ENCODE measurements at regions not wholly inside any gene's neighbourhood (a gene's known extent, or its start where the extent isn't known, plus 50 kb on each side); places are given as distances from the start of the nearest gene placed in this dataset.

- Histone ChIP-seq H3K9me3 (no peaks in the 10 kb centered on the region), H3K36me3 (no peaks in the 10 kb centered on the region), H3K4me1 (no peaks in the 10 kb centered on the region), H3K4me3 (no peak overlapping the region), H3K27ac (no peak overlapping the region), H3K27me3 (no peaks in the 10 kb centered on the region)
- TF ChIP-seq EP300 (IDR thresholded peaks at IDR 0.05; ENCODE audit: low read depth) (no peak), POLR2A (IDR thresholded peaks at IDR 0.05) (no peak), CTCF (IDR thresholded peaks at IDR 0.05) (no peak), POLR2AphosphoS5 (IDR thresholded peaks at IDR 0.05) (no peak)
- intact Hi-C loops (cut with DNase I; ENCODE audit: low total_unique reads) (no loop called here), in situ Hi-C loops (cut with MboI; ENCODE audit: low pct_ligation_motif_present in 1 of 4, low pct_unique_long_range_greater_than_20kb in 1 of 4, low sequenced_read_pairs in 3 of 4) (no loop called here)
- DNase-seq, result no peak
- WGBS, 2 donors (ENCODE audit: low coverage in 1 of 2), result 87 to 98% methylated on average over 6 of the region's 6 CpGs
Observed at GRCh38 chr2:15858466-15858865, 81.9 kb upstream of the MYCN start.

- H3K27ac ChIP-seq, result no peak overlapping the region
- no peaks in the 10 kb centered on the region for H3K27me3 ChIP-seq
- H3K4me1 ChIP-seq, result no peaks in the 10 kb centered on the region
- TF ChIP-seq EP300 (IDR thresholded peaks at IDR 0.05; ENCODE audit: low read depth) (no peak), POLR2A (IDR thresholded peaks at IDR 0.05) (no peak), POLR2AphosphoS5 (IDR thresholded peaks at IDR 0.05) (no peak), CTCF (IDR thresholded peaks at IDR 0.05) (no peak)
- intact Hi-C loops (cut with DNase I; ENCODE audit: low total_unique reads), result no loop called here
- in situ Hi-C loops (cut with MboI; ENCODE audit: low pct_ligation_motif_present in 1 of 4, low pct_unique_long_range_greater_than_20kb in 1 of 4, low sequenced_read_pairs in 3 of 4), result no loop called here
- H3K9me3 ChIP-seq, result no peaks in the 10 kb centered on the region
- no peaks in the 10 kb centered on the region for H3K36me3 ChIP-seq
- H3K4me3 ChIP-seq, result no peak overlapping the region
- DNase-seq, result no peak
Observed at GRCh38 chr2:15860051-15860663, 80.2 kb upstream of the MYCN start.

- H3K4me3 ChIP-seq, result no peak overlapping the region
- H3K9me3 ChIP-seq, result no peaks in the 10 kb centered on the region
- no peaks in the 10 kb centered on the region for H3K4me1 ChIP-seq
- intact Hi-C loops (cut with DNase I; ENCODE audit: low total_unique reads), result no loop called here
- no peaks in the 10 kb centered on the region for H3K27me3 ChIP-seq
- TF ChIP-seq CTCF (IDR thresholded peaks at IDR 0.05) (no peak), POLR2AphosphoS5 (IDR thresholded peaks at IDR 0.05) (no peak), POLR2A (IDR thresholded peaks at IDR 0.05) (no peak), EP300 (IDR thresholded peaks at IDR 0.05; ENCODE audit: low read depth) (no peak)
- WGBS, 2 donors (ENCODE audit: low coverage in 1 of 2), result 67 to 80% methylated on average over 1 of the region's 1 CpG
- no peak for DNase-seq
- no peaks in the 10 kb centered on the region for H3K36me3 ChIP-seq
- H3K27ac ChIP-seq, result no peak overlapping the region
- in situ Hi-C loops (cut with MboI; ENCODE audit: low pct_ligation_motif_present in 1 of 4, low pct_unique_long_range_greater_than_20kb in 1 of 4, low sequenced_read_pairs in 3 of 4), result no loop called here
Observed at GRCh38 chr2:15860760-15861159, 79.6 kb upstream of the MYCN start.

GRCh38 chr2:15861172-15861822, 79.1 kb upstream of the MYCN start:
- in situ Hi-C loops (cut with MboI; ENCODE audit: low pct_ligation_motif_present in 1 of 4, low pct_unique_long_range_greater_than_20kb in 1 of 4, low sequenced_read_pairs in 3 of 4), result no loop called here
- H3K27ac ChIP-seq, result no peak overlapping the region

More at GRCh38 chr2:15861172-15861822, 79.1 kb upstream of the MYCN start:
- intact Hi-C loops (cut with DNase I; ENCODE audit: low total_unique reads), result no loop called here
- no peaks in the 10 kb centered on the region for H3K27me3 ChIP-seq
- TF ChIP-seq CTCF (IDR thresholded peaks at IDR 0.05) (no peak), POLR2A (IDR thresholded peaks at IDR 0.05) (no peak), EP300 (IDR thresholded peaks at IDR 0.05; ENCODE audit: low read depth) (no peak), POLR2AphosphoS5 (IDR thresholded peaks at IDR 0.05) (no peak)
- no peaks in the 10 kb centered on the region for H3K9me3 ChIP-seq
- H3K4me3 ChIP-seq, result no peak overlapping the region
- no peaks in the 10 kb centered on the region for H3K4me1 ChIP-seq
- 78 to 83% methylated on average over 4 to 6 of the region's 6 CpGs for WGBS, 2 donors (ENCODE audit: low coverage in 1 of 2)
- DNase-seq, result no peak
- no peaks in the 10 kb centered on the region for H3K36me3 ChIP-seq

Measured in transverse colon (tissue), 4 donors.